Vagina (tissue), 2 donors: ENCODE measurements at regions not wholly inside any gene's neighbourhood (a gene's known extent, or its start where the extent isn't known, plus 50 kb on each side); places are given as distances from the start of the nearest gene placed in this dataset.

Experiments used
- CTCF ChIP-seq, 3 experiments: fragments of 450-650 bp in 2 of 3; fragments of 200-600 bp in 1 of 3; sonication (generic) in 1 of 3; IDR thresholded peaks; one replicate each; pipeline ENCODE4 v1.5.1; 2017 to 2019; ENCODE audit warnings: antibody characterized with exemption in 3 of 3, mild to moderate bottlenecking in 2 of 3, moderate library complexity in 2 of 3
- POLR2A ChIP-seq, 2 donors: fragments of 450-650 bp; IDR thresholded peaks; one replicate each; pipeline ENCODE4 v1.6.1; 2017; ENCODE audit warnings: antibody characterized with exemption in 2 of 2, mild to moderate bottlenecking in 2 of 2, moderate library complexity in 2 of 2

DNA sequence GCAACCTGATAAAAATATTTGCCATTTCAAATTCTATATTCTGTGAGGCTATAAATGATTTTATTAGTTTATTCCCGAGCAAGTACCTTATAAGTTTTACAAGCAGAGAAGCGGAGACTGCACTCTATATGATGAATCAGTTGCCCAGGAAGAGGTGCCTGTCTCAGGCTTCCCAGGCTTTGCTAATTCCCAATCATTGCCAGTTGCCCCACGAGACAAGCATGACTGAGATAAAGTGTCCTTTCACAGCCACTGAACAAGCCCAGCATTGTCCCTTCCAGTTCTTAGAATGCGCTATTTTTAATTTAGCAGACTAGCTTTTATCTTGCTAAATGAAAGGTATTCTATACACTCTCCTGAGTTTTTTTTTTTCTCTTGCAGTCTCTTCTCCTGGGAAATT is 260.7 kb downstream of the ALDH8A1 start:
- TF ChIP-seq POLR2A (IDR thresholded peaks at IDR 0.05) (no peak), CTCF (IDR thresholded peaks at IDR 0.05) (no peak)
